HG02763 (cell line): ENCODE measurements at regions not wholly inside any gene's neighbourhood (a gene's known extent, or its start where the extent isn't known, plus 50 kb on each side); places are given as distances from the start of the nearest gene placed in this dataset.
"Not testable (repeated sequence)": the region's sequence is repeated elsewhere in the genome, so short reads cannot be mapped to it uniquely, and the experiment has no call there.

Experiments used
- ATAC-seq: cut with Tn5 transposase; IDR thresholded peaks from one replicate; pipeline ENCODE4 v1.9.1; 2021; ENCODE audit warnings: mild to moderate bottlenecking, moderate library complexity; ENCODE audit not compliant: unreplicated experiment

- no peak for ATAC-seq
Observed at GRCh38 chr4:95898226-95898625, 58.3 kb downstream of the PDHA2 start.

- ATAC-seq: no peak
Observed at GRCh38 chr4:95909211-95909610, 69.3 kb downstream of the PDHA2 start.

- no peak for ATAC-seq
Observed at GRCh38 chr4:95910749-95911148, 70.9 kb downstream of the PDHA2 start.

- no peak for ATAC-seq
Observed at GRCh38 chr4:95921470-95921869, 81.6 kb downstream of the PDHA2 start.

GRCh38 chr4:95929448-95930064, 89.7 kb downstream of the PDHA2 start:
- ATAC-seq: no peak

- ATAC-seq: no peak
Observed at GRCh38 chr4:95939141-95939540, 99.2 kb downstream of the PDHA2 start.

- no peak for ATAC-seq
Observed at GRCh38 chr4:95949136-95949765, 109.4 kb downstream of the PDHA2 start.

GRCh38 chr4:95949808-95950207, 109.9 kb downstream of the PDHA2 start:
- no peak for ATAC-seq

GRCh38 chr4:95952538-95952937, 112.6 kb downstream of the PDHA2 start:
- not testable (repeated sequence) for ATAC-seq

GRCh38 chr4:95956094-95956493, 116.2 kb downstream of the PDHA2 start:
- ATAC-seq: no peak

GRCh38 chr4:95957054-95957453, 117.2 kb downstream of the PDHA2 start:
- ATAC-seq: no peak

- no peak for ATAC-seq
Observed at GRCh38 chr4:95957759-95958158, 117.9 kb downstream of the PDHA2 start.

- no peak for ATAC-seq
Observed at GRCh38 chr4:95959182-95959581, 119.3 kb downstream of the PDHA2 start.

GRCh38 chr4:95959633-95960032, 119.7 kb downstream of the PDHA2 start:
- no peak for ATAC-seq

GRCh38 chr4:95963456-95963855, 123.6 kb downstream of the PDHA2 start:
- no peak for ATAC-seq

GRCh38 chr4:95979961-95980876, 140.3 kb downstream of the PDHA2 start:
- no peak for ATAC-seq

GRCh38 chr4:95980877-95981360, 141.0 kb downstream of the PDHA2 start:
- ATAC-seq: no peak

- ATAC-seq: no peak
Observed at GRCh38 chr4:95981591-95981990, 141.7 kb downstream of the PDHA2 start.

GRCh38 chr4:95982516-95982915, 142.6 kb downstream of the PDHA2 start:
- ATAC-seq: no peak

GRCh38 chr4:95984081-95984480, 144.2 kb downstream of the PDHA2 start:
- ATAC-seq: no peak

- ATAC-seq: no peak
Observed at GRCh38 chr4:95985051-95985450, 145.2 kb downstream of the PDHA2 start.
